ENCODE measurements at regions not wholly inside any gene's neighbourhood (a gene's known extent, or its start where the extent isn't known, plus 50 kb on each side); places are given as distances from the start of the nearest gene placed in this dataset.

DNA sequence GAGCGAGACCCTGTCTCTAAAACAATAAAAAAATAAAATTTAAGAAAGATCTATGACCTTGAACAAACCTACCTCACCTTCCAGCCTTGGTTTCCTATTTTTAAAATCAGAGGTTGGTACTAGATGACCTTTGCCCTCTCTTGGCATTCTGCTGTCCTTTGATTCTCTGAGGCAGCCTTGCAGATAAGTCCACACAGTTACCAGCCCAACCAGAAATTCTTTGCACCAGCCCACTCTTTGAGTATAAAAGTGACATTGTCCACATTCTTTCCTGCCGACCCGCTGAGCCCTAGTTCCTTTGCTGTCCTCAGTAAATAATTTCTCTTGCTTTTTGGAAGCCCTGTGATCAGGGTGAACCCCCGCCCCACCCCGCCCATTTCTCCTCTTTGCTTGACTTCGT is 150.4 kb downstream of the PHETA1 start:
- no peak overlapping the region for H3K4me2 ChIP-seq (ENCODE audit: low read length)
- no peaks in the 10 kb centered on the region for H3K79me2 ChIP-seq (replicated peaks; ENCODE audit: insufficient read depth, low read length)
- H3K9me2 ChIP-seq (ENCODE audit: insufficient read depth, low read length) = no peaks in the 10 kb centered on the region
- H3F3A ChIP-seq (ENCODE audit: insufficient read depth, low read length, poor library complexity, severe bottlenecking) = peaks cover 7% of the 10 kb centered on the region
- H3K36me3 ChIP-seq (ENCODE audit: insufficient read depth, low read length) = no peaks in the 10 kb centered on the region
- H3K4me3 ChIP-seq (ENCODE audit: low read length) = no peak overlapping the region
- no peaks in the 10 kb centered on the region for H4K20me1 ChIP-seq (ENCODE audit: insufficient read depth)
- H3K9ac ChIP-seq (ENCODE audit: low read length) = no peak overlapping the region
- H3K27ac ChIP-seq (ENCODE audit: low read length) = no peak overlapping the region
- H3K9me3 ChIP-seq (ENCODE audit: low read length) = no peaks in the 10 kb centered on the region
- no peaks in the 10 kb centered on the region for H3K27me3 ChIP-seq (ENCODE audit: insufficient read depth, low read depth, low read length)
- H2AFZ ChIP-seq (ENCODE audit: low read depth, low read length) = no peak overlapping the region
- TF ChIP-seq EP300 (conservative IDR thresholded peaks at IDR 0.05; ENCODE audit: poor library complexity, severe bottlenecking) = no peak
- TF ChIP-seq RAD21 (conservative IDR thresholded peaks at IDR 0.05) = no peak
- no peak for TF ChIP-seq MXI1 (conservative IDR thresholded peaks at IDR 0.05; ENCODE audit: poor library complexity, severe bottlenecking)
- no peak for TF ChIP-seq REST (IDR thresholded peaks at IDR 0.05; ENCODE audit: borderline replicate concordance)
- TF ChIP-seq SMC3 (conservative IDR thresholded peaks at IDR 0.05; ENCODE audit: poor library complexity) = no peak
- TF ChIP-seq TAF1 (IDR thresholded peaks at IDR 0.05; ENCODE audit: low read depth) = no peak
- TF ChIP-seq POLR2AphosphoS5 (IDR thresholded peaks at IDR 0.05) = no peak
- no peak for TF ChIP-seq CTCF (IDR thresholded peaks at IDR 0.05; ENCODE audit: poor library complexity, severe bottlenecking)
- TF ChIP-seq EZH2 (IDR thresholded peaks at IDR 0.05; ENCODE audit: borderline replicate concordance, insufficient read depth, low read length, poor library complexity, severe bottlenecking) = no peak

DNA sequence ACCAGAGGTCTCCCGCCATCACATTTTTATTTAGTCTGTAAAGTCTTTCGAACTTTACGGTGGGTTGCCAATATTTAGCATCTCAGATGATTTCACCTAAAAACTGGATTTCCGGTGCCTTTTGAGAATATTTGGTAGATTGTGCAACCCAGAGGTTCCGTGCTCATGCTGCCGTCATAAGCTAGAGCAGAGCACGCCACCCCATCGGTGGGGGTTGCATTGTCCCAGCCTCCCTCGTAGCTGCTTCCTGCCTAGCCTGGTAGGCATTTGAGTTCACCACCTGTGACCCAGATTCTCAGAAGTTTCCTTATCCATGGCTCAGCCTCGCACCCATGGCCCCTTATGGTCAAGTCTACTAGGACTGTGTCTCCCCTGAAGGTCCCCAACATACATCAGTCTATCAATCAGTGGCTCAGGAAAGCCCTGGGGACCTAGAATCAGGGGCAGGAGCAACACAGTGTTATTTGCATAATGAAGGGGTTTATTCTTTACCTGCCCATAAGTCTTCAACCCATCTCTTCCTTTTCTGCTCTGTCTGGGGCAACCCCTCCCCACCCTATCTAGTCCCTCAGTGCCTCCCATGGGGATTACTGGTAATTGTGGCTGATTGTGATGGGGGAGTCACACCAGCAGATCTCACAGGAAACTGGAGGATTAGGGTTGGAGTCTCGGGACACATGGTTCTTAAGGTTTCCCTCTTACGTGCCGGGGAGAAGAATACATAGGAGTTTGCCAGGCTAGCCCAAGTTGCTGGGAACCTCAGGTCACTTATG is 152.3 kb downstream of the PHETA1 start:
- Histone ChIP-seq H3K27ac (ENCODE audit: low read length) (no peak overlapping the region), H3K4me2 (ENCODE audit: low read length) (no peak overlapping the region), H3K27me3 (ENCODE audit: insufficient read depth, low read depth, low read length) (no peaks in the 10 kb centered on the region)

More for the DNA sequence above, 152.3 kb downstream of the PHETA1 start:
- H3K9me2 ChIP-seq (ENCODE audit: insufficient read depth, low read length) = no peaks in the 10 kb centered on the region
- no peaks in the 10 kb centered on the region for H3K79me2 ChIP-seq (replicated peaks; ENCODE audit: insufficient read depth, low read length)
- no peaks in the 10 kb centered on the region for H3K9me3 ChIP-seq (ENCODE audit: low read length)
- TF ChIP-seq EP300 (conservative IDR thresholded peaks at IDR 0.05; ENCODE audit: poor library complexity, severe bottlenecking) (no peak), MXI1 (conservative IDR thresholded peaks at IDR 0.05; ENCODE audit: poor library complexity, severe bottlenecking) (no peak), REST (IDR thresholded peaks at IDR 0.05; ENCODE audit: borderline replicate concordance) (no peak), POLR2AphosphoS5 (IDR thresholded peaks at IDR 0.05) (no peak), TAF1 (IDR thresholded peaks at IDR 0.05; ENCODE audit: low read depth) (no peak), EZH2 (IDR thresholded peaks at IDR 0.05; ENCODE audit: borderline replicate concordance, insufficient read depth, low read length, poor library complexity, severe bottlenecking) (no peak), CTCF (IDR thresholded peaks at IDR 0.05; ENCODE audit: poor library complexity, severe bottlenecking) (no peak), SMC3 (conservative IDR thresholded peaks at IDR 0.05; ENCODE audit: poor library complexity) (no peak), RAD21 (conservative IDR thresholded peaks at IDR 0.05) (no peak)
- H2AFZ ChIP-seq (ENCODE audit: low read depth, low read length) = no peak overlapping the region
- H3F3A ChIP-seq (ENCODE audit: insufficient read depth, low read length, poor library complexity, severe bottlenecking) = no peaks in the 10 kb centered on the region
- H3K36me3 ChIP-seq (ENCODE audit: insufficient read depth, low read length) = no peaks in the 10 kb centered on the region
- no peak overlapping the region for H3K9ac ChIP-seq (ENCODE audit: low read length)
- H3K4me3 ChIP-seq (ENCODE audit: low read length) = no peak overlapping the region
- H4K20me1 ChIP-seq (ENCODE audit: insufficient read depth) = no peaks in the 10 kb centered on the region
